ENCODE measurements at regions not wholly inside any gene's neighbourhood (a gene's known extent, or its start where the extent isn't known, plus 50 kb on each side); places are given as distances from the start of the nearest gene placed in this dataset.

GRCh38 chr3:174681784-174682183 is 177.3 kb upstream of the NAALADL2 start:
- Histone ChIP-seq H2AFZ (ENCODE audit: low read length) (no peak overlapping the region), H3K9me3 (ENCODE audit: insufficient read depth in 2 of 2, low read depth in 1 of 2, low read length in 1 of 2) (no peaks in the 10 kb centered on the region), H2BK5ac (ENCODE audit: low read depth, low read length) (no peak overlapping the region), H3K4me3 (ENCODE audit: extremely low read depth in 1 of 4, insufficient read depth in 2 of 4, low read depth in 3 of 4, low read length in 4 of 4) (no peak overlapping the region), H3K36me3 (ENCODE audit: control insufficient read depth in 2 of 4, insufficient read depth in 4 of 4, low read length in 3 of 4) (no peaks in the 10 kb centered on the region), H4K5ac (ENCODE audit: insufficient read length, low read depth, low read length) (no peak overlapping the region), H3K23ac (ENCODE audit: insufficient read length) (no peak overlapping the region), H3K4ac (replicated peaks; ENCODE audit: insufficient read length, low read depth, low read length) (no peak overlapping the region), H3K27me3 (replicated peaks in 1 of 4; ENCODE audit: control insufficient read depth in 3 of 4, extremely low read depth in 1 of 4, insufficient read depth in 3 of 4, low read length in 3 of 4) (no peaks in the 10 kb centered on the region), H3K9ac (replicated peaks in 1 of 4; ENCODE audit: extremely low read depth in 1 of 4, low read depth in 3 of 4, low read length in 3 of 4) (no peak overlapping the region), H2BK12ac (ENCODE audit: low read depth, low read length) (no peak overlapping the region), H3K4me2 (ENCODE audit: insufficient read depth in 1 of 2, low read depth in 2 of 2, low read length in 2 of 2) (no peak overlapping the region), H3K18ac (ENCODE audit: extremely low read depth, low read length) (no peak overlapping the region), H4K20me1 (replicated peaks in 1 of 2; ENCODE audit: control insufficient read depth in 1 of 2, insufficient read depth in 2 of 2, low read length in 2 of 2) (no peaks in the 10 kb centered on the region), H3K27ac (ENCODE audit: low read depth, low read length) (no peak overlapping the region), H3K23me2 (ENCODE audit: low read depth, low read length) (no peaks in the 10 kb centered on the region), H3K79me1 (ENCODE audit: low read depth, low read length) (no peaks in the 10 kb centered on the region), H3K79me2 (ENCODE audit: control insufficient read depth in 1 of 2, insufficient read depth in 2 of 2, low read length in 2 of 2) (no peaks in the 10 kb centered on the region), H3K56ac (replicated peaks; ENCODE audit: insufficient read length, low read depth, low read length) (no peak overlapping the region), H2BK20ac (ENCODE audit: low read length) (no peak overlapping the region), H2BK15ac (ENCODE audit: low read length) (no peak overlapping the region), H3K4me1 (replicated peaks in 1 of 4; ENCODE audit: control insufficient read depth in 3 of 4, insufficient read depth in 4 of 4, low read length in 3 of 4) (no peaks in the 10 kb centered on the region), H3K14ac (ENCODE audit: insufficient read length) (no peak overlapping the region), H4K8ac (ENCODE audit: extremely low read depth, insufficient read depth, low read length) (no peak overlapping the region), H4K91ac (replicated peaks; ENCODE audit: insufficient read length, low read length) (no peak overlapping the region), H2BK120ac (replicated peaks; ENCODE audit: low read depth, low read length) (no peak overlapping the region), H2AK5ac (ENCODE audit: low read depth, low read length) (no peak overlapping the region)
- DNase-seq (ENCODE audit: low read depth in 1 of 2, low spot score in 2 of 2), result no peak
- FAIRE-seq, result no peak
- WGBS, 2 experiments (ENCODE audit: extremely low coverage in 1 of 2, insufficient coverage in 1 of 2, insufficient read length in 1 of 2, insufficient replicate concordance in 2 of 2, low coverage in 1 of 2, low lambda C conversion rate in 2 of 2, missing lambda C conversion rate in 1 of 2), result 50% methylated on average over 1 of the region's 1 CpG; no CpG with 5 or more reads in 1 of the 2 experiments
- POLR2A ChIA-PET (ENCODE audit: partially characterized antibody), result no interaction called here
- CTCF ChIA-PET (ENCODE audit: partially characterized antibody), result interaction anchor here (0.6 kb wide), 2 partner anchors 497 to 1260 kb away, joined by 3 read pairs; no protein-coding TSS in a partner anchor
- TF ChIP-seq ZNF274 (IDR thresholded peaks at IDR 0.05; ENCODE audit: borderline replicate concordance, extremely low read depth, low read length) (no peak), CHD1 (IDR thresholded peaks at IDR 0.05; ENCODE audit: low read depth, low read length) (no peak), HDAC2 (IDR thresholded peaks at IDR 0.05; ENCODE audit: borderline replicate concordance in 1 of 2, low read depth in 2 of 2, low read length in 2 of 2) (no peak), POU5F1 (IDR thresholded peaks at IDR 0.05; ENCODE audit: low read depth, low read length) (no peak), RXRA (IDR thresholded peaks at IDR 0.05; ENCODE audit: insufficient read depth, low read depth, low read length) (no peak), RBBP5 (IDR thresholded peaks at IDR 0.05; ENCODE audit: borderline replicate concordance, low read depth, low read length) (no peak), JUND (IDR thresholded peaks at IDR 0.05; ENCODE audit: low read length) (no peak), CBX8 (IDR thresholded peaks at IDR 0.05; ENCODE audit: borderline replicate concordance, low read depth, low read length) (no peak), SP2 (IDR thresholded peaks at IDR 0.05; ENCODE audit: low read length) (no peak), GABPA (IDR thresholded peaks at IDR 0.05; ENCODE audit: borderline replicate concordance, insufficient read depth, low read length) (no peak)
